Kidney (tissue), 13 donors: ENCODE measurements at regions not wholly inside any gene's neighbourhood (a gene's known extent, or its start where the extent isn't known, plus 50 kb on each side); places are given as distances from the start of the nearest gene placed in this dataset.

Experiments
- DNase-seq, 5 donors: peaks; one replicate each; pipeline ENCODE4 v3.0.0-alpha.2; 2013 to 2020
- FAIRE-seq: peaks from 2 replicates; lab custom pipeline; 2012; peaks lifted over from hg19 to GRCh38; lab: Jason Lieb, UNC
- H3K27ac ChIP-seq, 2 donors: one replicate each; pipeline ENCODE4 v1.7.0; 2013; ENCODE audit warnings: low read depth in 2 of 2, low read length in 2 of 2, inconsistent platforms in 1 of 2
- H3K27me3 ChIP-seq: one replicate; pipeline ENCODE4 v1.7.1; 2013; ENCODE audit warnings: low read length, inconsistent platforms; ENCODE audit not compliant: control insufficient read depth, insufficient read depth
- H3K36me3 ChIP-seq, 3 donors: one replicate each; pipeline versions ENCODE4 v1.7.0 to v1.7.1; 2013; ENCODE audit warnings: low read length in 3 of 3, control low read depth in 1 of 3, inconsistent platforms in 1 of 3; ENCODE audit not compliant: insufficient read depth in 3 of 3, control insufficient read depth in 2 of 3
- H3K4me1 ChIP-seq, 3 donors: one replicate each; pipeline versions ENCODE4 v1.7.0 to v1.7.1; 2013; ENCODE audit warnings: low read length in 3 of 3, inconsistent platforms in 1 of 3, low read depth in 1 of 3; ENCODE audit not compliant: control insufficient read depth in 2 of 3, insufficient read depth in 2 of 3
- H3K4me3 ChIP-seq, 3 donors: one replicate each; pipeline versions ENCODE4 v1.7.0 to v1.8.1; 2013; ENCODE audit warnings: low read length in 3 of 3, control low read depth in 1 of 3, inconsistent platforms in 1 of 3
- H3K9ac ChIP-seq, 3 donors: one replicate each; pipeline versions ENCODE4 v1.7.0 to v1.7.1; 2013; ENCODE audit warnings: low read length in 3 of 3, control low read depth in 1 of 3, inconsistent platforms in 1 of 3
- H3K9me3 ChIP-seq, 3 donors: one replicate each; pipeline versions ENCODE4 v1.7.0 to v1.7.1; 2013; ENCODE audit warnings: low read length in 3 of 3, control low read depth in 1 of 3, inconsistent platforms in 1 of 3; ENCODE audit not compliant: control insufficient read depth in 2 of 3, insufficient read depth in 1 of 3
- CTCF ChIP-seq: IDR thresholded peaks from 3 replicates; pipeline ENCODE4 v1.5.1; 2012; ENCODE audit warnings: mild to moderate bottlenecking, moderate library complexity, borderline replicate concordance; ENCODE audit not compliant: insufficient read depth; ENCODE audit errors: extremely low read depth
- intact Hi-C: fragments of 100-400 bp; cut with DNase I; formaldehyde crosslinking; loops from one replicate; pipeline ENCODE4 v1.11.1; 2022
- donor health status: control.
- donor health status: control.
- donor health status: control.
- donor health status: control.
- donor health status: control.
- donor health status: DM: yes; HTN: yes; CAD: no.
- donor health status: Normal renal cell carcinoma (clear cell type).

GRCh38 chr13:64054321-64054720 is 2638.7 kb upstream of the PCDH20 start:
- FAIRE-seq (no peak), DNase-seq (no peak)
- Histone ChIP-seq H3K9ac (no peak overlapping the region), H3K27ac (no peak overlapping the region), H3K4me3 (no peak overlapping the region), H3K4me1 (no peaks in the 10 kb centered on the region), H3K27me3 (no peaks in the 10 kb centered on the region), H3K36me3 (no peaks in the 10 kb centered on the region), H3K9me3 (no peaks in the 10 kb centered on the region)
- TF ChIP-seq CTCF: no peak
- intact Hi-C loops: no loop called here

GRCh38 chr13:64052521-64052920 is 2636.9 kb upstream of the PCDH20 start:
- Histone ChIP-seq H3K36me3 (no peaks in the 10 kb centered on the region), H3K4me3 (no peak overlapping the region), H3K9ac (no peak overlapping the region), H3K9me3 (no peaks in the 10 kb centered on the region), H3K4me1 (no peaks in the 10 kb centered on the region), H3K27ac (no peak overlapping the region), H3K27me3 (no peaks in the 10 kb centered on the region)
- intact Hi-C loops: no loop called here
- no peak for FAIRE-seq
- no peak for TF ChIP-seq CTCF
- no peak for DNase-seq

- FAIRE-seq: no peak
- intact Hi-C loops: no loop called here
Measured at GRCh38 chr13:64051278-64051677, 2635.6 kb upstream of the PCDH20 start.

More at GRCh38 chr13:64051278-64051677, 2635.6 kb upstream of the PCDH20 start:
- no peaks in the 10 kb centered on the region for H3K27me3 ChIP-seq
- H3K9me3 ChIP-seq: no peaks in the 10 kb centered on the region
- H3K4me1 ChIP-seq: no peaks in the 10 kb centered on the region
- H3K36me3 ChIP-seq: no peaks in the 10 kb centered on the region
- no peak for TF ChIP-seq CTCF
- no peak overlapping the region for H3K9ac ChIP-seq
- H3K27ac ChIP-seq: no peak overlapping the region
- DNase-seq: no peak
- H3K4me3 ChIP-seq: no peak overlapping the region
